Panc1 (cell line): ENCODE measurements at regions not wholly inside any gene's neighbourhood (a gene's known extent, or its start where the extent isn't known, plus 50 kb on each side); places are given as distances from the start of the nearest gene placed in this dataset.

Experiments
- POLR2AphosphoS5 ChIP-seq: IDR thresholded peaks from 2 replicates; pipeline ENCODE4 v1.6.1; 2012; ENCODE audit warnings: mild to moderate bottlenecking, low read depth, low read length, moderate library complexity
- TF ChIP-seq, protein P1 (sequence below): fragments of 450-650 bp; IDR thresholded peaks from 2 replicates; pipeline ENCODE4 v1.5.1; 2017; ENCODE audit warnings: mild to moderate bottlenecking
- TF ChIP-seq, protein P2 (sequence below), 2 experiments: IDR thresholded peaks; 2 replicates each; pipeline ENCODE4 v1.6.1; 2011 to 2012; ENCODE audit warnings: low read depth in 2 of 2, control low read depth in 1 of 2, low read length in 1 of 2, mild to moderate bottlenecking in 1 of 2, moderate library complexity in 1 of 2; ENCODE audit not compliant: insufficient read depth in 1 of 2

DNA sequence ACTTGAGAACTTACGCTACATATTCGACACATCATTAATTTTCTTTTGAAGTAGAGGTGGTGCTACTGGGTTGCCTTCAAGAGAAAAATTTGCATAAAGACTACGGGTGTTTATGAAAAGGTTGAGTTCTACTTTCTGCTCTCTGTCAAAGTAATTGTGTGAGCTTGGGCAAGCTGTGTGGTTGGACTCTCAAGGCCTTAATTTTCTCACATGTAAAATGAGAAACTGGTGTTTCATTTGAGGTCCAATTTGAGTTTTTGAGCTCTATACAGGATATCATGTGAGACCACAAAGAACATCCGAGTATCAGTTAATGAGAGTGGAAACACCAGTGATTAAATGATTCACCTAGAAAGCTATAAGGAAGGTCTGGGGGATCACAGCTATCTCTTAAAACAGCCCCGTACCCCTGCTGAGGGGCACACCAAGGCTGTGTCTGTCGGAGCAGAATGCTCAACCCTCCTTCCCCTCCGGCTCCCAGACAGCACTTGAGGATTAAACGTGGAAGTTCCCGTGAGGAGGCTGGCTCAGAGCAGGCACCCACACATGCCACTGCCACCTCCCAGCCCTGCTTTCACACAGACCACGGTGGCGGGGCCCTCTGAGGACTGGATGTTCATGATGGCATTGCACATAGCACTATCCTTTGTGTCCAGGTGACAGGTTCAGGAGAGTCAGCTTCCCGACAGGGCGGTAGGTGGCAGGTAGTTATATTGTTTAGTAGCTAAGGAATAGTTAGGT is 191.8 kb downstream of the RNF144A start:
- TF ChIP-seq, protein P1, sequence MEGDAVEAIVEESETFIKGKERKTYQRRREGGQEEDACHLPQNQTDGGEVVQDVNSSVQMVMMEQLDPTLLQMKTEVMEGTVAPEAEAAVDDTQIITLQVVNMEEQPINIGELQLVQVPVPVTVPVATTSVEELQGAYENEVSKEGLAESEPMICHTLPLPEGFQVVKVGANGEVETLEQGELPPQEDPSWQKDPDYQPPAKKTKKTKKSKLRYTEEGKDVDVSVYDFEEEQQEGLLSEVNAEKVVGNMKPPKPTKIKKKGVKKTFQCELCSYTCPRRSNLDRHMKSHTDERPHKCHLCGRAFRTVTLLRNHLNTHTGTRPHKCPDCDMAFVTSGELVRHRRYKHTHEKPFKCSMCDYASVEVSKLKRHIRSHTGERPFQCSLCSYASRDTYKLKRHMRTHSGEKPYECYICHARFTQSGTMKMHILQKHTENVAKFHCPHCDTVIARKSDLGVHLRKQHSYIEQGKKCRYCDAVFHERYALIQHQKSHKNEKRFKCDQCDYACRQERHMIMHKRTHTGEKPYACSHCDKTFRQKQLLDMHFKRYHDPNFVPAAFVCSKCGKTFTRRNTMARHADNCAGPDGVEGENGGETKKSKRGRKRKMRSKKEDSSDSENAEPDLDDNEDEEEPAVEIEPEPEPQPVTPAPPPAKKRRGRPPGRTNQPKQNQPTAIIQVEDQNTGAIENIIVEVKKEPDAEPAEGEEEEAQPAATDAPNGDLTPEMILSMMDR, result no peak
- TF ChIP-seq, protein P2, sequence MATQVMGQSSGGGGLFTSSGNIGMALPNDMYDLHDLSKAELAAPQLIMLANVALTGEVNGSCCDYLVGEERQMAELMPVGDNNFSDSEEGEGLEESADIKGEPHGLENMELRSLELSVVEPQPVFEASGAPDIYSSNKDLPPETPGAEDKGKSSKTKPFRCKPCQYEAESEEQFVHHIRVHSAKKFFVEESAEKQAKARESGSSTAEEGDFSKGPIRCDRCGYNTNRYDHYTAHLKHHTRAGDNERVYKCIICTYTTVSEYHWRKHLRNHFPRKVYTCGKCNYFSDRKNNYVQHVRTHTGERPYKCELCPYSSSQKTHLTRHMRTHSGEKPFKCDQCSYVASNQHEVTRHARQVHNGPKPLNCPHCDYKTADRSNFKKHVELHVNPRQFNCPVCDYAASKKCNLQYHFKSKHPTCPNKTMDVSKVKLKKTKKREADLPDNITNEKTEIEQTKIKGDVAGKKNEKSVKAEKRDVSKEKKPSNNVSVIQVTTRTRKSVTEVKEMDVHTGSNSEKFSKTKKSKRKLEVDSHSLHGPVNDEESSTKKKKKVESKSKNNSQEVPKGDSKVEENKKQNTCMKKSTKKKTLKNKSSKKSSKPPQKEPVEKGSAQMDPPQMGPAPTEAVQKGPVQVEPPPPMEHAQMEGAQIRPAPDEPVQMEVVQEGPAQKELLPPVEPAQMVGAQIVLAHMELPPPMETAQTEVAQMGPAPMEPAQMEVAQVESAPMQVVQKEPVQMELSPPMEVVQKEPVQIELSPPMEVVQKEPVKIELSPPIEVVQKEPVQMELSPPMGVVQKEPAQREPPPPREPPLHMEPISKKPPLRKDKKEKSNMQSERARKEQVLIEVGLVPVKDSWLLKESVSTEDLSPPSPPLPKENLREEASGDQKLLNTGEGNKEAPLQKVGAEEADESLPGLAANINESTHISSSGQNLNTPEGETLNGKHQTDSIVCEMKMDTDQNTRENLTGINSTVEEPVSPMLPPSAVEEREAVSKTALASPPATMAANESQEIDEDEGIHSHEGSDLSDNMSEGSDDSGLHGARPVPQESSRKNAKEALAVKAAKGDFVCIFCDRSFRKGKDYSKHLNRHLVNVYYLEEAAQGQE (IDR thresholded peaks at IDR 0.05; ENCODE audit: insufficient read depth in 1 of 2, low read depth in 2 of 2, low read length in 1 of 2), result no peak
- no peak for TF ChIP-seq POLR2AphosphoS5
